Karpas-422 (cell line): ENCODE measurements at regions not wholly inside any gene's neighbourhood (a gene's known extent, or its start where the extent isn't known, plus 50 kb on each side); places are given as distances from the start of the nearest gene placed in this dataset.
A peak's percentile ranks its signal among the peaks of the same experiment; 100 is the strongest.

Experiments used
- DNase-seq: peaks from one replicate; pipeline ENCODE4 v3.0.0-alpha.2; 2015
- H2AFZ ChIP-seq: fragments of 200-600 bp; sonication (generic); 2 replicates; pipeline ENCODE4 v1.6.1; 2014; ENCODE audit warnings: antibody characterized with exemption, low read length, mixed read lengths
- H3K27ac ChIP-seq: fragments of 200-600 bp; sonication (generic); 2 replicates; pipeline ENCODE4 v1.5.1; 2014; ENCODE audit warnings: mild to moderate bottlenecking, low read length, moderate library complexity
- H3K27me3 ChIP-seq: fragments of 200-600 bp; sonication (generic); 2 replicates; pipeline ENCODE4 v1.6.1; 2014; ENCODE audit warnings: low read length, mixed read lengths
- H3K36me3 ChIP-seq: fragments of 200-600 bp; sonication (generic); 2 replicates; pipeline ENCODE4 v1.6.1; 2014; ENCODE audit warnings: low read length, mixed read lengths; ENCODE audit not compliant: insufficient read depth
- H3K4me1 ChIP-seq: fragments of 200-600 bp; sonication (generic); 2 replicates; pipeline ENCODE4 v1.6.1; 2014; ENCODE audit warnings: mild to moderate bottlenecking, low read length, mixed read lengths
- H3K4me2 ChIP-seq: fragments of 200-600 bp; sonication (generic); 2 replicates; pipeline ENCODE4 v1.6.1; 2014; ENCODE audit warnings: low read length, low read depth, mild to moderate bottlenecking; ENCODE audit not compliant: poor library complexity, severe bottlenecking
- H3K4me3 ChIP-seq: fragments of 200-600 bp; sonication (generic); 2 replicates; pipeline ENCODE4 v1.5.1; 2014; ENCODE audit warnings: mild to moderate bottlenecking, antibody characterized with exemption, low read length, mixed read lengths
- H3K79me2 ChIP-seq: fragments of 200-600 bp; sonication (generic); 2 replicates; pipeline ENCODE4 v1.6.1; 2014; ENCODE audit warnings: mild to moderate bottlenecking, low read length, mixed read lengths
- H3K9ac ChIP-seq: fragments of 200-600 bp; sonication (generic); 2 replicates; pipeline ENCODE4 v1.6.0; 2014; ENCODE audit warnings: low read length
- H3K9me2 ChIP-seq: fragments of 200-600 bp; sonication (generic), shearing (Covaris generic); replicated peaks from 2 replicates; pipeline ENCODE4 v1.6.0; 2014; ENCODE audit warnings: mild to moderate bottlenecking, low read length, moderate library complexity; ENCODE audit not compliant: insufficient read depth
- H3K9me3 ChIP-seq: fragments of 300-700, 200-600 bp; sonication (generic); 2 replicates; pipeline ENCODE4 v1.6.1; 2014; ENCODE audit warnings: low read length, mixed read lengths
- H4K20me1 ChIP-seq: fragments of 200-600 bp; sonication (generic); 2 replicates; pipeline ENCODE4 v1.6.1; 2014; ENCODE audit warnings: mild to moderate bottlenecking, antibody characterized with exemption, low read length, low read depth; ENCODE audit not compliant: insufficient read depth

DNA sequence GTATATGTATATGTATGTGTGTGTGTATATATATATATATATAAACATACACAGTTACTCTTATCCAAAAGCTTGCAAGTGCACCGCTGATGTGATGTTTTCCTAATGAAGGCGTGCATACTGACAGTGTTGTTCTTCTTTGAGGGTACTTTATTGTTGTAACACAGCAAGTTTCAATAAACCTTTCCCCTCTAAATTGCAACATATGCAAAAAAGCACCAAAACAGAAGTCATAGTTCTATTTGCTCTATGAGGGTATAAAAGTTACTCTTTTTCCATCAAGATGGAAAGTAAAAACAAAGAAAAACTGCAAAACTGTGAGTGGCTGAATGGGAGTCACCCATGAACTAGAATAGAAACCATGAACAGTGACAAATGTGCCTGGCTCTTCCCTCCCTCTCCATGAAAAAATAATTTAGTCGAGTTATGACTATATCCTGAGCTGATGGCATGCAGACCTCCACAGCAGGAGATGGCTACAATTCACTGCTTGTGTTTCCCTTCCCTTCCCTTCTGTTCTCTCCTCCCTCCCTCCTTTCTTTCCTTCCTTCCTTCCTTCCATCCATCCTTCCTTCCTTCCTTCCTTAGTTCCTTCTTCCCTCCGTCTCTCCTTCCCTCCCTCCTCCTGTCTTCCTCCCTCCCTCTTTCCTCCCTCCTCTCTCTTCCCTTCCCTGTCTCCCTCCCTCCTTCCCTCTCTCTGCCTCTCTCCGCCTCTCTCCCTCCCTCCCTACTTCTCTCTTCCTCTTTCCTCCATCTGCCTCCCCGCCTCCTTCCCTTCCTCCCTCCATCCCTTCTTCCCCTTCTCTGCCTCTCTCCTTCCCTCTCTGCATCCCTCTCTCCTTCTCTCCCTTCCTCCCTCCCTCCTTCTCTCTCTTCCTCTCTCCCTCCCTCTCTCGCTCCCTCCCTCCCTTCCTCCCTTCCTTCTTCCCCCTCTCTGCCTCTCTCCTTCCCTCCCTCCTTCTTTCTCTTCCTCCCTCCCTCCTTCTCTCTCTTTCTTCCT lies 220.7 kb upstream of the POU3F1 start:
- H3K36me3 ChIP-seq, result no peaks in the 10 kb centered on the region
- H3K4me3 ChIP-seq, result no peak overlapping the region

GRCh38 chr1:38266197-38266520 lies 219.6 kb upstream of the POU3F1 start:
- no peak overlapping the region for H3K4me3 ChIP-seq
- no peak overlapping the region for H2AFZ ChIP-seq
- no peaks in the 10 kb centered on the region for H3K9me3 ChIP-seq

More for the DNA sequence above, 220.7 kb upstream of the POU3F1 start:
- Histone ChIP-seq H3K4me2 (no peak overlapping the region), H3K9me2 (no peaks in the 10 kb centered on the region), H3K79me2 (no peaks in the 10 kb centered on the region), H3K9me3 (no peaks in the 10 kb centered on the region), H3K4me1 (no peaks in the 10 kb centered on the region), H4K20me1 (no peaks in the 10 kb centered on the region), H3K27me3 (no peaks in the 10 kb centered on the region), H3K9ac (no peak overlapping the region), H3K27ac (no peak overlapping the region), H2AFZ (no peak overlapping the region)
- DNase-seq, result no peak

DNA sequence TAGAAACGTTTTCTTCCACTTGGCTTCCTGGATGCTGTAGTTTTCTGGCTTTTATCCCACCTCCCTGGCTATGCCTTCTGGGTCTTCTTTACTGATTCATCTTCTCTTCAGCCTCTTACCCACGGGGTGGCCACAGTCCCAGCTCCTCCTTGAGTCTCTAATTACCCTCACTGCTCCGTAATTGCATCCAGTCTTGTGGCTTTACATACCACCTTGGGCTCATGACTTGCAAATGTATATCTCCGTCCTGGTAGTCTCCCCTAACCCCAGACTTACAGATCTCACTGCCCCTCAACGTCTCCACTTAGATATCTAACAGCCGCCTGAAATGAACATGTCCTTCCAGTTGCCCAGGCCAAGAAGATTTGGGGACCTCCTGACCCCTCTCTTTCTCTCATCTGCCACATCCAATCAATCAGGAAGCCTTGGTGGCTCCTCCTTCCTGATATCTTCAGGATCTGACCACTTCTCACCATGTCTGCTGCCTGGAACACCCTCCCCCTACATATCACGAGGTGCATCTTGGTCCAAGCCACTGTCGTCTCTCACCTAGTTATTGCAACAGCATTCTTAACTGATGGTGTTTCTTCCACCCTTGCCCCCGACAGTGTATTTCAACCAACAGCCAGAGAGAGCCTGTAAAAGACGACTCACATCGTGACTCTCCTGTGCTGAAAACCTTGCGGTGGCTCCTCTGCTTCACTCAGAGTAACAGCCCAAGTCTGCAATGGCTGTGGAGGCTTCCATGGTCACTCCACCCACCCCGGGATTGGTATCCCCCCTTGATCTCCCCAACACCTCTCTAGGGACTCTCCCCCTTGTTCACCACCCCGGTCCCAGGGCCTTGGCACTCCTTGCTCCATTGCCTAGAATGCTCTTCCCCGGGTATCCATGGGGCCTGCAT lies 219.0 kb upstream of the POU3F1 start:
- Histone ChIP-seq H3K4me2 (no peak overlapping the region), H3K9ac (no peak overlapping the region)
- DNase-seq, result no peak

More at GRCh38 chr1:38266197-38266520, 219.6 kb upstream of the POU3F1 start:
- Histone ChIP-seq H3K27me3 (no peaks in the 10 kb centered on the region), H3K79me2 (no peaks in the 10 kb centered on the region), H3K9me2 (no peaks in the 10 kb centered on the region), H3K4me1 (peaks cover 9% of the 10 kb centered on the region), H3K9ac (no peak overlapping the region), H3K27ac (no peak overlapping the region), H3K36me3 (no peaks in the 10 kb centered on the region), H4K20me1 (no peaks in the 10 kb centered on the region), H3K4me2 (no peak overlapping the region)
- DNase-seq, result no peak

DNA sequence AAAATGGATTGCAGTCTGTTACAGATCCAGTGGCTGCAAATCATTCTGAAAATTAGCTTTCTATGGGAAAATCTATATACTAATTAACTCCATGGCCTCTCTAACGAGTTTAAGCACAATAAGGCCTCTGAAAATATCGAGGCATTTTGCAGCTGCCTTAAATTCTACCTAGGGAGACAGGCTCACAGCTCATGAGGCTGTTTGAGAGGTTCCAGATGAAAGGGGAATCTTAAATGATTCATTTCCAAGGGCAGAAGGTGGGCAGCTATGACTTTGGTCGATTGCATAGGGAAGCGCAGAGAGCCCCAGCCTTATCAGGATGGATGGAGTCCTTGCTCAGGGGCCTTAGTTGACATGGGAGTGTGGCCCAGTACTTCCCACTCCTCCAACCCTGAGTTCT lies 216.8 kb upstream of the POU3F1 start:
- Histone ChIP-seq H3K9ac (no peak overlapping the region), H3K4me1 (peaks cover 9% of the 10 kb centered on the region), H3K4me2 (no peak overlapping the region), H3K9me2 (no peaks in the 10 kb centered on the region), H3K9me3 (no peaks in the 10 kb centered on the region), H3K79me2 (no peaks in the 10 kb centered on the region), H3K27ac (no peak overlapping the region), H2AFZ (no peak overlapping the region), H3K4me3 (no peak overlapping the region), H4K20me1 (no peaks in the 10 kb centered on the region), H3K27me3 (no peaks in the 10 kb centered on the region), H3K36me3 (no peaks in the 10 kb centered on the region)
- DNase-seq, result no peak

More for the DNA sequence above, 219.0 kb upstream of the POU3F1 start:
- Histone ChIP-seq H3K4me1 (peaks cover 9% of the 10 kb centered on the region), H3K27ac (no peak overlapping the region), H3K27me3 (no peaks in the 10 kb centered on the region), H3K9me3 (no peaks in the 10 kb centered on the region), H3K9me2 (no peaks in the 10 kb centered on the region), H3K4me3 (no peak overlapping the region), H4K20me1 (no peaks in the 10 kb centered on the region), H2AFZ (no peak overlapping the region), H3K36me3 (no peaks in the 10 kb centered on the region), H3K79me2 (no peaks in the 10 kb centered on the region)

GRCh38 chr1:38261574-38261973 lies 215.0 kb upstream of the POU3F1 start:
- Histone ChIP-seq H3K9me2 (no peaks in the 10 kb centered on the region), H3K9ac (no peak overlapping the region), H3K4me1 (peaks cover 9% of the 10 kb centered on the region), H3K36me3 (no peaks in the 10 kb centered on the region), H2AFZ (no peak overlapping the region), H4K20me1 (no peaks in the 10 kb centered on the region), H3K27me3 (no peaks in the 10 kb centered on the region), H3K9me3 (no peaks in the 10 kb centered on the region), H3K79me2 (no peaks in the 10 kb centered on the region), H3K27ac (no peak overlapping the region), H3K4me3 (no peak overlapping the region), H3K4me2 (no peak overlapping the region)
- peak; percentile 50 for DNase-seq

DNA sequence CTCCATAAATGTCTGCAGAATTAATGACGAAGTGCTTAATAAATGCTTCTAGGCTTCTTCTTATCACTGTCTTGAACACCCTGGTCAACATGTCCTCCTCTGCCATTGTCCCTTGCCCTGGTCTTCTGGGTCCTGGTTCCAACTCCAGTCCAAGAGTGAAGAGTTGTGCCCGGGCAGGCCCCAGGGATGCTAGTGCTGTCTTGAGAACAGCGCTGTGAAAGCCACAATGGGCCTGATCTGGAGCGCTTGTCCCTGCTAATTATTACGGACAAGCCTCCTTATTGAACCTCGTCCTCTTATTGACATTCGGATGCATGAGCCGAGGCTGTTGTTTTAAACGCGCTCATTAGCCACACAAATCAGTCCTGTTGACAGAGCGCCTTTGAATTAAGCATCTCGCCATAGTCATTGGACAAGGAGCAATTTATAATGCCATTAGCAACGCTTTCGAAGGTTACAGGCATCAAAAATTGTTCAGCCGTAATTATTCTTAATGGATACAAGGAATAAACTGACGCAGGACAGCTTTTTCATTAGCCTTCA lies 211.6 kb upstream of the POU3F1 start:
- H2AFZ ChIP-seq, result no peak overlapping the region
- H3K9me2 ChIP-seq, result no peaks in the 10 kb centered on the region
- H3K36me3 ChIP-seq, result no peaks in the 10 kb centered on the region

GRCh38 chr1:38257374-38257773 lies 210.8 kb upstream of the POU3F1 start:
- Histone ChIP-seq H3K4me3 (no peak overlapping the region), H3K9me2 (no peaks in the 10 kb centered on the region), H3K27ac (no peak overlapping the region), H3K9ac (no peak overlapping the region), H3K79me2 (no peaks in the 10 kb centered on the region), H3K36me3 (no peaks in the 10 kb centered on the region), H3K4me1 (peaks cover 13% of the 10 kb centered on the region), H3K27me3 (no peaks in the 10 kb centered on the region), H3K9me3 (no peaks in the 10 kb centered on the region), H4K20me1 (no peaks in the 10 kb centered on the region), H2AFZ (no peak overlapping the region), H3K4me2 (no peak overlapping the region)
- DNase-seq, result no peak

More for the DNA sequence above, 211.6 kb upstream of the POU3F1 start:
- Histone ChIP-seq H3K27me3 (no peaks in the 10 kb centered on the region), H3K4me1 (peaks cover 13% of the 10 kb centered on the region), H3K4me3 (no peak overlapping the region), H3K4me2 (no peak overlapping the region), H3K9me3 (no peaks in the 10 kb centered on the region), H3K79me2 (no peaks in the 10 kb centered on the region), H3K9ac (no peak overlapping the region), H4K20me1 (no peaks in the 10 kb centered on the region), H3K27ac (no peak overlapping the region)
- no peak for DNase-seq

DNA sequence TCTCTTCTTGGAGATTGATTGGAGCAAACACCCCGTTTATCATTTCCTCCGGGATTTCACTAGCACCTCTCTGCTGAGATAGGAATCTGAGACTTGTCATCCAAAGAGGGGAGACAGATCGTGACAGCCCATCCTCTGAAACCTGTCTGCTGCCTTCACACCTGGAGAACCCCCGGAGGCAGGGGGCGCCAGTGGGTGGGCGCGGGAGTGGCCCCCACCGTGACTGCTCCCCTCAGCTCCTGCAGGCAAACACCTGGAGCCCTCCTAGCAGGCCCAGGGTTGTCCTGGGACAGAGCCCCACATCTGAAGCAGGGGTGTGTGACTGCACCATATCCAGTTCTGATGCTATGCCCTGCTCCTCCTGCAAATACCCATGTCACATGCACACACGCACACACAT lies 209.5 kb upstream of the POU3F1 start:
- 0 out of 2 replicates have a peak, but pooled peaks cover 4% of the 10 kb centered on the region for H3K4me1 ChIP-seq
- H3K27me3 ChIP-seq, result no peaks in the 10 kb centered on the region
- no peak overlapping the region for H3K4me3 ChIP-seq
- H3K9me2 ChIP-seq, result no peaks in the 10 kb centered on the region
- H3K9me3 ChIP-seq, result no peaks in the 10 kb centered on the region
- H3K36me3 ChIP-seq, result no peaks in the 10 kb centered on the region
- H3K4me2 ChIP-seq, result no peak overlapping the region
- no peak overlapping the region for H2AFZ ChIP-seq
- no peak overlapping the region for H3K27ac ChIP-seq
- DNase-seq, result no peak
- no peak overlapping the region for H3K9ac ChIP-seq
- H4K20me1 ChIP-seq, result no peaks in the 10 kb centered on the region
- H3K79me2 ChIP-seq, result no peaks in the 10 kb centered on the region
